ENCODE measurements at regions not wholly inside any gene's neighbourhood (a gene's known extent, or its start where the extent isn't known, plus 50 kb on each side); places are given as distances from the start of the nearest gene placed in this dataset.

DNA sequence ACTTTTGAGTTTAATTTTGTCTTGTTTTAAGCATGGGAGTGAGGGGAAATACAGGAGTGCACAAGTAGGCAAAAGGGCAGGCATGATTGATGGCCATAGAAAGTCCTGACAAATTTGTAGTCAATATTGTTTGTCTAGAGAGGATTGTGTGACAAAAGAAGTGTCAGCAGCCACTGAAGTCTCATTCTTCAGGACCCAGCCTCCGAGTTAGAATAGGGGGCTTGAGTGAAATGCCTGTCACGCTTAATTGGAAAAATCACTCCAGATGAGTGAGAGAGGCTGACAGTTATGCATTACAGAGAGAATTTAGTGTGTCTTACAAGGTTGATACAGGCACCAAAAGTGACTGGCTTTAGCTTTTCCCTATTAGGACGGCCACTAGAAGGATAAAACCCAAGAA is 81.9 kb upstream of the RPS23 start:
- DNase-seq (ENCODE audit: low spot score), result no peak

DNA sequence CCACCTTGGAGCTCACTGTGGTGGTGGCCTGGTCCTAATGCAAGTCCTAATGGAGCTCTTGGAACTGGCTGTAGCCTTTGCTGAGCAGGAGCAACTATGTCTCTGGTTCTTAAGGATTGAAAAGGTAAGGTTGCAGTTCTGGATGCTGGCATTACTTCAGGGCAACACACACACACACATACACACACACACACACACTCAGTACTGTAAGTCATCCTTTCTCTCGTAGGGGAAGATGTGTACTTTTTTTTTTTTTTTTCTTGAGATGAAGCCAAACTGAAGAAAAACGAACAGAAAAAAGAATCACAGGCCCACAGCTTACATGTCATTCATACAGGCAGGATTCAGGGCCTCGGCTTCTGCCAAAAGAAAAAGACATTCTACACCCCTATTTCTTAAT is 81.1 kb upstream of the RPS23 start:
- no peak for DNase-seq (ENCODE audit: low spot score)

DNA sequence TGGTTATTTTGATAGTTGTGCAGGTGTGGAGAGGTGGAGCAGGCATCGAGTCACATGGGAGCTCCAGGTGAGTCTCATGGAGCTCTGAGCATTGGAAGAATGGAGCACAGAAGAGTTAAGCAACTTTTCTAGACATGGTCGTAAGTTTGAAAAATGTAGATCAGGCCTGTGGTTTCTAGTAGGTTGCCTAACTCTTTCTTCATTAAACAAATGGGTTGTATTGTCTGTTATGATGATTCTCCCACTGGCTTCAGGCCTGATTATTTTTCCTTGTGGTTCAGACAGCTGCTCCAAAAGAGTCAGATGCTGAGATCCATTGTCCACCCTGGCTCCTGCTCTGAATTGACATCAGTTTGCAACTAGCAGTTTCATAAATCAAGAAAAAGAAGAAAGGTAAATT is 80.3 kb upstream of the RPS23 start:
- no peak for DNase-seq (ENCODE audit: low spot score)

DNA sequence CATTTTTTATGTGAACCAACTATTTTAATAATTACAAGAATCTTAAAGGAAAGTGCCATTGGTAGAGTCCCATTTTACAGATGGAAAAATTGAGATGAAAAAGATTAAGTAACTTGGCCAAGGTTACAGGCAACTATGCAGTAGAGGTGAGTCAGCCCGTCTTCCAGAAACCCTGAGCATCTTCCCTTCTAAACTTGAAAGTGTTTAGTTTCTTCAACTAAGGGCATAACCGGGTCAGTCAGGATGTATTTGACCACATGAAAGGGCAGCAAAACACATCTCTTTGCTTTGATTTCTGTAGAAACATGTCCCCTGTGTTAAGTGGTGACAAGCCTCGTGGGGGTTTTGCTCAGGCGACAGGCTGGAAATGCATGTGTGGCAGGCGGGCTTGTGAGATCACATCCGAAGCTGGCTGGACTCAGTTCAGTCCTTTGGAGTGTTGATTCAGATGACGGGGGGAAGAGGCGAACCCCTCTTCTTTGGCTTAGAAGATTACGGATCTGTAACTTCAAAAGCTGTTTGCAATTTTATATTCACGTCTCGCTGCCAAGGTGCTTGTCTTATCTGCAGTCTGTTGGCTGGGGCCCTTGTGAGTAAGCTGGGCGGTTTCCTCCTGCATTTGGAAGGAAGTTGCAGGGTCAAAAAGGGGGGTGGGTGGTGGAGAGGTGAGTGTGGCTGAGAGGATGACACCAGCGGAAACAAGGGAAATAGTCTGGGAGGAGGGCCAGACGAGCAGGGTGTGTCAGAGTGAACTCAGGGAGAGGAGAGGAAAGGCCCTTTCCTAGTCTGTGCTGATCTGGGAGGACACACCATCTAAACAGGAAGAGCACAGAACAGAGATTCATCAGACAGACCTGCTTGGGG is 78.9 kb upstream of the RPS23 start:
- peak; percentile 98 for DNase-seq (ENCODE audit: low spot score)

DNA sequence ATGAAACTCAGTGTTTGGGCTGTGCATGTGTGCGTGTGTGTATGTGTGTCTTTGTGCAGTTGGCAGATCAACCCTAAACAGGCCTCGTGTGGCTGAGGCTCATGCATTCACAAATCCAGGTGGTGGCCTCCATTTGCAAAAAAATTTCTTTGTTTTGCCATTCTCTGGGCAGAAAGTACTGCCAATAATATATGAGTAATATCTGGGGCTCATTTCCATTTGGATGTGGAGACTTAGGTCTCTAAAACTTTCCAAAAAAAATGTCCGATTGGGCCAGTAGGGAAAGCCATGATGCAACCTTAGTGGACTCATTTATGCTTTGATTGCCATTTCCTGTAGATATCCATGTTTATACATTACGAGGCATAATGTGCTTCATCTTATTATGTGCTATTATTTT is 77.9 kb upstream of the RPS23 start:
- no peak for DNase-seq (ENCODE audit: low spot score)

DNA sequence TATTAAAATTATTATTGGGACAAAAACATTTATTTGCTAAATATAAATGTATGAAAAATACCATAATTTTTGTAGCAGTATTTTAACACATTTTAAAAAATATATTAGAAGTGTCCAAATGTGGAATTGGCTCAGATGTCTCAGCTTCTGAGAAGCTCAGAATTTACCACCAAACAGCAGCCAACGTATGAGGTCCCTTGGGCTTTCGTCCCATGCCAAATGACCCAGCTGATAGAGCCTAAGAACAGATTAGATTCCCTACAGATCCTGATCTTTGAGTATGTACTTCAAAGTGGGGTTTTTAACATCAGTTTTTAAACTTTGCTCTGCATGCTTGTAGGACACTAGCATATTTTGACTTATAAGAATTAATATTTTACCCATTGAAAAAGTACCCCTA is 77.3 kb upstream of the RPS23 start:
- DNase-seq (ENCODE audit: low spot score), result no peak

DNA sequence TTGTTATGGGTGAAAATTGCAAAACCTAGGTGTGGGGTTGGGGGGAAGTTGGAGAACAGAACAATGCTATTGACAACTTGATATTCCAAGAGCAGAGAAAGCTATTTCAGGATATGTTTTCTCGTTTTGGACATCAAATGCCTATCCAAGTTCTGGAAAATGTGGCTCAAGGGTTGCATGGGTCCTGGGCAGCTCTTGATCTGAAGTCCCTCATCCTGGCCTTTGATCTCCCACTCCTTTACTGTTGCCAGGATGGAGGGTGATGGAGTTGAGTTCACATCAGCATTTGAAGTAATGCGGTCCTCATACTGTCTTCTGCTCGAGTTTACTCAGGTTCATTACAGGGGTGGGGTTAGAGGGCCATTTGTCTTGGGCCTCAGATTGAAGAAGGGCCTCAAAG is 76.9 kb upstream of the RPS23 start:
- no peak for DNase-seq (ENCODE audit: low spot score)

DNA sequence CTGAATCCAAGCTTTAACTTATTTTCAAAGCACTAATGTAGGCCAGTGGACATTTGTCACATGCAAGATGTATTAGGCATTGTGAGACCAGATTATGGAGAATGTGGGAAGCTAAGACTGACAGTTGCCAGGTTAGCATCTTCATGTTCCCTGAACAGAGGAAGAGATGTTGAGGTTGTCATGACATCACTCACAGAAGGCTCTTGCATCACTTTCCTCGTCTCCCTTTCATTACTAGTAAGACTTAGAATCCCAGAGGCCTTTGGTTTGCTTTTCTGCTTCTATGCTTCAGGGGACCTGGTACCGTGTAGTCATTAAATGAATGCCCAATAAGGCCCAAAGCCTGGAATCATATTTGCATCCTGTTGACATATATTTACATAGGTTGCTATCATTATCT is 76.4 kb upstream of the RPS23 start:
- DNase-seq (ENCODE audit: low spot score), result no peak

DNA sequence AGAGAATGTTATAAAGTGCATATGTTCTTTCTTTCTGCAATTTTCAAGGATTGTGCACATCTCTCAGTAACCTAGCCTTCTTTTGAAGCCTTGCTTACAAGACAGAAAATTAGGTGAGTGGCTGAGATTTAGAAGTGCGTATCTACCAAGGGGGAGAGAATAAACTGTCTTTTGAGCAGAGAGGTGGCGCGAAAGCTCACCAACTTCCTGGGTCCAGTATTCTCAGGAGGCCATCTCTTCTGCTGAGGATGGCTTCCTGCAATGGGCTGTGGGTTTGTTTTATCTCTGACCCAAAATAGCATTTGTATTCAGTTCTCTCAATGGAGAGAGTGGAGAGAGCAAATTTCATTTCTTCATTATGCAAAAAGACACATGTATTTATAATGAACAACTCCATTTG is 75.4 kb upstream of the RPS23 start:
- DNase-seq (ENCODE audit: low spot score), result no peak

DNA sequence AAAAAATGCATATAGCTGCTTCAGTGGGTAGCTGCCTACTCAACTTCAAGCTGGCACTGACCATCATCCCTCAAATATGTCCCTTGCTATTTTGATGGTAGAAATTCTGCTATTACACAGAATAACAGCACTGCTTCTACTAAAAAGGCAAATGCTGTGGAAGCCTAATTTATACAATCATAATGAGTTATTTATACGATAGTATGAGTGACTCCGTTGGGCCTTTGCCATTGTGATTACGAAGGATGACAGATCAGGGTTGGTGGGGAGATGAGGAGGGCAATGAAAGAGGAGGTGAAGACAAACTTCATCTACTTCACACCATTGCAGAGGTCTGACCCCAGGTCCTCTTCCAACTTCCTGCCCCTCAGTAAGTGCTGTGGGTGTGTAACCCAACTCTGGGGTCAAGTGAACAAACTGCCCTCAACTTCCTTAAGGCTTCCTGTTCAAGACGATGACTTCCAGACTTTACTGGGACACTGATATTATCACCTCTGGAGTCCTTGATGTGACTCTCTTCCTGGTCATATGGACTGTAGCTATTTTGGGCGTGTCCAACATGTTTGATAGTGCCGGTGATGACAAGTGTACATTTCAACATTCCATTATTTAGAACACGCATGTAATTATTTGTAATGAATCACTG is 74.1 kb upstream of the RPS23 start:
- DNase-seq (ENCODE audit: low spot score), result no peak

DNA sequence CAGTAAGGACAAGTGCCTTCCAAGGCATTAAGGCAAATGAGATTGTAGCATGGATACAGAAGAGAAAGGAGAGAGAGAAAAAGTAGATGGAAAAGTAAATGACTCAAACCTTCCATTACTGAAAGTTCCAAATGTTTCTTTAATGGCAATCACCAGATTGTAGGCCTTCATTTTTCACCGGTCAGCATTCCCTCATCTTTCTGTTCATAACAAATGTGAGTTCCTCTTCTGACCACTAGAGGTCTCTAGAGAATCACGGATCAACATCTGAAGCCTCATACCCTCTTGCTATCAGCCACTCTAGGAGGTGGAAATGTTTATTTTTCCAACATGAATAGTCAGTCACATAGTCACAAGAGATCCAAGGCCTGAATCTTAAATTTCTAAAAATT is 73.6 kb upstream of the RPS23 start:
- peak; percentile 75 for DNase-seq (ENCODE audit: low spot score)

DNA sequence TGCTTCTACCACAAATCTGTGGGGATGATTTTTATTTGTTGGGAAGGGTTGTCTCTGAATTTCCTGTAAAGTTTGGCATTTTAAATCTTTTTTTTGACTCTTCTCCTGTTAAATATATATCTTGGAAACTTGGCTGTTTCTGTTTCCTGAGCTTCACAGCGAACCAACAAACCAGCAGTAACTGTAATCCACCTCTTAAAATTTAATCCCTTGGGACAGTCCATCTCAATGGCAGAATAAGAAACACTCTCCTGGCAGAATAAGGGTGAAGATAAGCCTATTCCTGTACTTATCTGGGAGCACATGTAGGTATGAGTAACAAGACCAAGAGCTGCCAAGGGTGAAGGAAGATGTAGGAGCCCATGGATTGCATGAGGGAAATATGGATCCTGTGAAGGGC is 73.1 kb upstream of the RPS23 start:
- DNase-seq (ENCODE audit: low spot score), result no peak

DNA sequence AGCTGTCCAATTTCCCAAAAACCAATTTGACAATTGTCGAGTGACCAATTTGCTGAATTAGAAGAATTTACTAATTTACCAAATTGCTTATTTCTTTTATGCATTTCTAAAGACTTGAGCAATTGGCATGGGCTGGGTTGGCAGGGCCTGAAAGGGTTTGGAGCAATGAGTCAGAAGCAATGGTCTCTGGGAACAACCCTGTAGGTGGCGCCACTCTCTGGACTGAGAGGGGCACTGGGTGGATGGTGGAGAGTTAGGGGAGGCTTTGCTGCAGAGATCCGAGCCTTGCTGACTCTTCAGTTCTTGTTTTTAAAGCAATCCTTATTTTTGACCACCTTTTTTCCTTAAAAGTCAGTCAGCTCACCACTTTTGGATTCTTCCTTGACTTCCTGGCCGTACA is 71.5 kb upstream of the RPS23 start:
- peak; percentile 37 for DNase-seq (ENCODE audit: low spot score)

DNA sequence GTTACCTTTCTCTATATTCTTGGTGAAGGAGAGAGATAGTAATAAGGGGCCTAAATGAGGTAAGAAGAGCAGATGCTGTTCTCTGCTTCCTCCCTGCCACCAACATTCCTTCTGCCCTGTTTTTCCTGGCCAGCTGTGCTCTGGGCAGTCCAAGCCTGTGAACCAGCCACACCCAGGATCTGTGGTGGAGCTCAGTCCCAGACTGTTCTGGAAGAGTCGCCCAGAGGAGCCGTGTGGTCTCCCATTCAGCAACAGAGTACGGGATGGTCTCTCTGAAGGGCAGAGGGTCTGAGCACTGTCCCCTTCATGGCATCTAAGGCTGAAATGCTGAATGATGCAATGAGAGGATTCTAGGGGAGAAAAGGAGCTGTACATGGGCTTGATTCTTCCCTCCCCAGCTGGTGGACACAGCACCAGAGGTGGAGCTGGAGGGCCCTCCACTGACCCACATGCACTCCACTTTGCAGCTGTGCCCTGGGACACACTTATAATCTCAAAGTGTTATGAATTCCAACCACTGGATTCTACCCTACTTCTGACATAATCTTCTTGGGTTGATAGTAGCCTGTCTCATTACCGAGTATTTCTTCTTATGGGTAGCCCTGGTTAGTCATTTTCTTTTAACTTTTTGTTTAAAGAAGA is 70.8 kb upstream of the RPS23 start:
- no peak for DNase-seq (ENCODE audit: low spot score)

DNA sequence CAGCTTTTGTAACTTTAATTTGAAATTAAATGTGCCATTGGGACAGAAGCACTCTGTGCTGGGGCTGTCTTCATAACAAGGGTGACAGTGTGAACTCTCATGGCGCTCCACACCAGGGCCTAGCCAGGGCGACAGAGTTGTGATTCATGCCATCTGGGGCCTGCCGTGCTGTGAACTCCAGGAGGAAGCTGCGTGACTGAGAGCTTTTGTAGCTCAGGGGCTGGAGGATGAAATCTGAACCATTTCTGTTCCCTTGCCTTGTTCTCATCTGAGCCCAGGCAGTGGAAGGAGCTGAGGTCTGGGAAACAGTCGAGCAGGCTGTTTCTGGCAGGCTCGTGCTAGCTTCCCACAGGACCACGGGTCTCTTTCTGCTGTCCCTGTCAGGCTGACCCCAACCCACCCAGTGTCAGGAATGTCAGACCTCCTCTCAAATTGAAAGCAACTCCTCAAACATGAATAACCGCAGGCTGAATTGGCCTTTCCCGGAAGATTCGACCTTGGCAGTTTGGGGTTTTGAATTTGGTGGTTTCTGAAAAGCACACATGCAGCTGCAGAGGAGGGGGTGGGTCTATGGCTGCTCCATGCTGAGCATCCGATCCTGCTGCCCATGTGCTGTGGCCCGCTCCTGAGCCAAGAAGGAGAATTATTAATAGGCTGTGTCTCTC is 69.2 kb upstream of the RPS23 start:
- DNase-seq (ENCODE audit: low spot score), result no peak

DNA sequence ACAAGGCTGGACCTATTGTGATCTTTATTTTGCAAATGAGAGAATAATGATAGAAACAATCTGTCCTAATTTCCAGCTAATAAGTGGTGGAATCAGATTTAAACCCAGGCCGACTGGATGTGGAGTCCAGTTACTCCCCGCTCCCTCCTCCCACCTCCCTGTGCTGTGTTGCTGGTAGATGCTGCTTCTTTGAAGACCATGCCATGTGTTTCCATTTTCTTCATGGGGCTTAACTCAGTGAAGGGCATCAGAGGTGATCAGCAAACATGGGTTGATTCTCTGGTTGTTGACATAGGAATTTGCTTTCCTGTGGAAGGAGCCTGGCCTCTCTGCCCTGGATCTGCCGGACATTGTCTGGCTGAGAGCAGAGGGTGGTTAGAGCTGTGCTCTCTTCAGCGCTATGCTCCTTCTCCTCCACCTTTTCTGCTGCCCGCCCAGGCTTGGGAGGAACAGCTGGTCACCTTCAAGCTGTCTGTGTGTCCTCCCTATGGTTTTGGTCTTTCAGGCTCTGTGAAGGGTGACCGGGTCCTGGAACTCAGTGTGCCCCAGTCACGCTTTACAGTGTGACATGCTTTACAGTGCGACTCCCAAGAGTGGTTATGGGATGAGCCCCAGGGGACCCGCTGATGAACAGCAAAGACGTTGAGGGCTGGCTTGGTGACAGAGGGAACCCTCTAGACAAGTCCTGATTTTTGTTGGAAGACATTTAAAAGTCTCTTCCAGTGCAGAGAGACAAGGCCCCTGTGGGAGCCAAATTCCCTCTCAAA is 68.4 kb upstream of the RPS23 start:
- no peak for DNase-seq (ENCODE audit: low spot score)

DNA sequence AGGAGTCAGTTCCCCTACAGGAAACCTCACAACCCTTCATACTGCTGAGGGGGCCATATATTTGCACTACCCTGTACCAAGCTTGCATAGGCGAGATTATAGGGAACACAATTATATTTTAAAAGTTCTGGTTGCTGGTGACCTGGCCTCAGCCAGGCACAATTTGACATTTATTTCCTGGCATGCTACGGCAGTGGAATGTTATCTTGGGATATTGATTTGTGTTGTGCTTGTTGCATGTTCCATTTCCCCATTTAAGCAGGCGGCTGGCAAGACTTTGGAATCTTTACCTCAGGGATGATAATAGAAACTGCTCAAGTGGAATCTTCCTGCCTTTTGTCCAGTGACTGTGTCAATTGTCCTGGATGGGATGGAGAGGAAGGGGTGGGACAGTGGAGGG is 67.0 kb upstream of the RPS23 start:
- no peak for DNase-seq (ENCODE audit: low spot score)

DNA sequence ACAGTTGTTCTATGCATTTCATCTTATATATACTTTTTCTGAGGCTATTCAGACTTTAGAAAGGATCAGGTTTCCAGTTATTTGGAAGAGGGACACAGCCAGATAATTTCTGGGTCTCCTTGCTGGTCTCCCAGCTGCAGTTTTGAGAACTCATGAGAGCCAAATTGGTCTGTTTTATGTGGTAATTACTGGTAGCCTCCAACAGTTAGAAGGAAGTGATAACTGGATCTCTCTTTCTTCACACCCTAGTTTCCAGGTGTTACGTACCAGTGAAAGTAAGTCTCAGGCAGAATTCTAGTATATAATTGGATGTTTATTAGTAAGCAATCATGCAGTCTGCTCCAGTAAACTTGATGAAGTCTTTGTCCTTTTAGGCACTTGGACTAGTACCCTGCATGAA is 63.2 kb upstream of the RPS23 start:
- DNase-seq (ENCODE audit: low spot score), result no peak

DNA sequence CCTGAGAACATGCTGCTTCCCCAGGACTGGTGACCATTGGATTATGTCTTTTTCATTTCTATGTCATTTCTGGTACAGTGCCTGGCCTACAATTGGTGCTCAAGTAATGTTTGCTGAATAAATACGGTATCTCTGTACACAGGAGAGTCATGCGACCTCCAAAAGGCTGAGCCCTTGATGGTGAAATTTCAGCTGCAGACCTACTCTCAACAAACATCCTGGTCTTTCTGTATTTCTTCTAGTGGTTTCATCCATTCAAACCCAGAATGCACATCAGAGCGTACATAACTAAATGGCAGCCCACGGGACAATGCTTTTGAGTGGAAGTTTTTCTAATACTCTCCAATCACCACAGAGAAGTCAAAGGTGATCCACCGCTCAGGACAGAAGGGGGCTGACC is 62.6 kb upstream of the RPS23 start:
- DNase-seq (ENCODE audit: low spot score), result no peak

DNA sequence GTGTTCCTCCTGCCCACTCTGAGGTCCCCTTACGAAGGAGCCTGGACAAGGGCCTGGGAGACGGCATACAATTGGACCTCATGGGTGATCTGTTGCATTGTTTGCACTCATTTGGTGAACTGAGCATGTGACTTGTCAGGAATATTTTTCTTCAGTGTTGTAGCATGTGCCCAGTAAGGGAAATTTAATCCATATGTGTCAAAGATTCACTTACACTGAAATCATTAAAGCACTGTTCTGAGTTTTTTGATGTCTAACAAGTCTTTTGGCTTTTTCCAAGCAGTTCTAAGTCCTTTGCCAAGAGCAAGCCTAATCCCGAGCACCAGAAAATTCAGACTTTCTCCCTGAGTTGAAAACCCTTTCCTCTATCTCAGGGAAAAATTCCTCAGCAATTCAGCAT is 61.6 kb upstream of the RPS23 start:
- no peak for DNase-seq (ENCODE audit: low spot score)

DNA sequence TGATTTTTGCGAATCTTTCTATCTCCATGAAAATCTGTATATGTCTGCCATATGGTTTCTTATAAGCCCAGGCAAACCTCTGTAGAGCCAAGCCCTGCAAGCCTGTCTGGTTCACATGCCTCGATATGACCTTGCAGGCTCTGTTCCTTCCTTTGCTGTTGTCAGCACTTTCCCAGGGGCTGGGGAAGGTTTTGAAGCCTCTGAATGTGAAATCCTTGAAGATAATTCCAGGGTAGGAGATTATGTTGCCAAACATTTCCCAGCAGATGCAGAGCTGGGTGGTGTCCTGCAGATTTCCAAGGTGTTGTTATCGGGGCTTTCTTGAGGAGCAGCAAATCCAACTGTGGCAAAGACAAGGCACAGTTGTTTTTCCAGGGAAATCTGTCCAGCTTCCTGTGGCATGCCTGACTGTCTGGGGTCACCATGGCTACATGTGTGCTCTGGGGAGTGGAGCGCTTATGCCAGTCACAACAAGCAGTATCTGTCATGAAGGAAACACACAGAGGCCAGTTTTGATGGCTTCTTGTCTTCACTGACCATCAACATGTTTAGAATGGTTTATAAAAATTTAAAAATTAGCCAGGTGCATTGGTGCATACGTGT is 60.7 kb upstream of the RPS23 start:
- no peak for DNase-seq (ENCODE audit: low spot score)

DNA sequence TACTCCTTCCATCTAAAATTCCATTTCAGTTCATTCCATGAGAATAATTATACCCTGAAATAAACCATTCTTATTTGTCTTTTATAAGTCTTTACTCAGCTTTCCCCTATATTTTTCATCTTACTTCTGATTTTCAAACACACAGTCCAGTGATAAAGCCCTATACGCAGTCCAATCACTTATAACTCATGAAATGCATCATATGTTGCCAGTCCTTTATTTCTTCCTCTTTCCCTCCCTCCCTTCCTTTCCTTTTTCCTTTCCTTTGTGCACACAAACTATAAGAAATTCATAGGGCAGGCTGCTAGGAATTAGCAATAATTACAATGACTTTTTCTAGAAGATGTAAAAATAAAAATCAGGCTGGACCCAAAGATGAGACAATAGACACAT is 58.8 kb upstream of the RPS23 start:
- no peak for DNase-seq (ENCODE audit: low spot score)
